Hepatocyte (in vitro differentiated cells): ENCODE measurements at regions not wholly inside any gene's neighbourhood (a gene's known extent, or its start where the extent isn't known, plus 50 kb on each side); places are given as distances from the start of the nearest gene placed in this dataset.

ENCODE experiments used
- DNase-seq: peaks from one replicate; pipeline ENCODE4 v3.0.0-alpha.2; 2016; ENCODE audit warnings: low spot score
- H2AFZ ChIP-seq: fragments of 200-600 bp; sonication (generic); 2 replicates; pipeline ENCODE4 v1.6.0; 2016; ENCODE audit warnings: antibody characterized with exemption, mild to moderate bottlenecking
- H3K27ac ChIP-seq: fragments of 200-600 bp; sonication (generic); 2 replicates; pipeline ENCODE4 v1.5.1; 2016; ENCODE audit warnings: mild to moderate bottlenecking
- H3K27me3 ChIP-seq: fragments of 200-600 bp; sonication (generic); 2 replicates; pipeline ENCODE4 v1.6.1; 2016
- H3K36me3 ChIP-seq: fragments of 200-600 bp; sonication (generic); replicated peaks from 2 replicates; pipeline ENCODE4 v1.5.1; 2016; ENCODE audit warnings: low read depth; ENCODE audit not compliant: insufficient read depth
- H3K4me1 ChIP-seq: fragments of 200-600 bp; sonication (generic); 2 replicates; pipeline ENCODE4 v1.5.1; 2016; ENCODE audit warnings: mild to moderate bottlenecking, moderate library complexity; ENCODE audit not compliant: insufficient read depth
- H3K4me2 ChIP-seq: fragments of 200-600 bp; sonication (generic); 2 replicates; pipeline ENCODE4 v1.6.0; 2016
- H3K4me3 ChIP-seq: fragments of 200-600 bp; sonication (generic); 2 replicates; pipeline ENCODE4 v1.5.1; 2016; ENCODE audit warnings: mild to moderate bottlenecking
- H3K79me2 ChIP-seq: fragments of 200-600 bp; sonication (generic); 2 replicates; pipeline ENCODE4 v1.6.0; 2017; ENCODE audit warnings: mild to moderate bottlenecking
- H3K9me2 ChIP-seq: fragments of 200-600 bp; sonication (generic); replicated peaks from 2 replicates; pipeline ENCODE4 v1.6.0; 2017; ENCODE audit warnings: mild to moderate bottlenecking; ENCODE audit not compliant: insufficient read depth
- H3K9me3 ChIP-seq: fragments of 200-600 bp; sonication (generic); 2 replicates; pipeline ENCODE4 v1.5.1; 2016; ENCODE audit warnings: low read depth, mild to moderate bottlenecking
- H4K20me1 ChIP-seq: fragments of 200-600 bp; sonication (generic); 2 replicates; pipeline ENCODE4 v1.6.0; 2016; ENCODE audit warnings: mild to moderate bottlenecking; ENCODE audit not compliant: insufficient read depth, poor library complexity, severe bottlenecking
- EZH2 ChIP-seq: fragments of 200-600 bp; sonication (generic); IDR thresholded peaks from 2 replicates; pipeline ENCODE4 v1.6.1; 2016; ENCODE audit warnings: antibody characterized with exemption, mild to moderate bottlenecking, borderline replicate concordance
- EZH2phosphoT487 ChIP-seq: fragments of 200-600 bp; sonication (generic); IDR thresholded peaks from one replicate; pipeline ENCODE4 v1.6.1; 2018; ENCODE audit warnings: antibody characterized with exemption, mild to moderate bottlenecking, low read depth, moderate library complexity; ENCODE audit not compliant: unreplicated experiment, severe bottlenecking
- WGBS: methylation state at CpG from one replicate; pipeline ENCODE4 v1.1.6; 2016; ENCODE audit warnings: low lambda C conversion rate; ENCODE audit errors: missing lambda C conversion rate; 5-methylcytosine and 5-hydroxymethylcytosine counted together
- TF ChIP-seq, protein P1 (sequence below): fragments of 200-600 bp; sonication (generic); IDR thresholded peaks from 2 replicates; pipeline ENCODE4 v1.5.1; 2016; ENCODE audit warnings: antibody characterized with exemption, mild to moderate bottlenecking; ENCODE audit not compliant: poor library complexity

DNA sequence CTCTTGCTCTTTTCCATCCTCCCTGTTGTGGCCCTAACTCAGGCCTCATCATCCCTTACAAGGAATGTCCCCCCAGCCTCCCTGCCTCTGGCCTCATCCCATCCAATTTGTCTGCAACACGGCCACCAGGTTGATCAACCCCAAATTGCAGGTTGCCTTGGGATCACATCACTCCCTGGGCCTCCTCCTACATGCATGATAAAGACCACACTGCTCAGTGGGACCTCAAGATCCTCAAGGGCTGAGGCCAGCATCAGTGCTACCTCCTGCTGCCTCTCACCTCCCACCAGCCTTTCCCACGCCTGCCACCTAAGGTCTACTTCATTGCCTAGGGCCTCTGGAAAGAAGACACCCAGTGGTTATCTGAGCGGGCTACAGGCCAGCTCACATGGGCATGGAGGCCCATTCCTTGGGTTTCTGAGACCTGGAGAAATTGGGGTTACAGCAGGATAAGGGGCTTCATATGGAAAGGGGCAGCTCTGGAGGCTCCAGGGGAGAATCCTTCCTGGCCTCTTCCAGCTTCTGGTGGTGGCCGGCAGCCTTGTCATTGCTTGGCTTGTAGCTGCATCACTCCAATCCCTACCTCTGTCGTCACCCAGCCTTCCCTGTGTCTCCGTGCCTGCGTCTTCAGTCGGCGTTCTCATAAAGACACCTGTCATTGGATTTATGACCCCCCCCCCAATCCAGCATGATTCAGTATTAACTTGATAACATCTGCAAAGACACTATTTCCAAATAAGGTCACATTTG, 60.5 kb downstream of the KLHDC7A start:
- H3K79me2 ChIP-seq: no peaks in the 10 kb centered on the region
- no peak for TF ChIP-seq EZH2phosphoT487
- no peaks in the 10 kb centered on the region for H4K20me1 ChIP-seq
- no peak overlapping the region for H2AFZ ChIP-seq
- 91% methylated on average over 9 of the region's 9 CpGs for WGBS
- H3K9me2 ChIP-seq: no peaks in the 10 kb centered on the region
- H3K27ac ChIP-seq: no peak overlapping the region
- H3K4me3 ChIP-seq: no peak overlapping the region
- no peaks in the 10 kb centered on the region for H3K4me1 ChIP-seq
- peaks cover 49% of the 10 kb centered on the region for H3K27me3 ChIP-seq
- DNase-seq: no peak
- H3K9me3 ChIP-seq: no peaks in the 10 kb centered on the region
- no peak overlapping the region for H3K4me2 ChIP-seq
- H3K36me3 ChIP-seq: no peaks in the 10 kb centered on the region

DNA sequence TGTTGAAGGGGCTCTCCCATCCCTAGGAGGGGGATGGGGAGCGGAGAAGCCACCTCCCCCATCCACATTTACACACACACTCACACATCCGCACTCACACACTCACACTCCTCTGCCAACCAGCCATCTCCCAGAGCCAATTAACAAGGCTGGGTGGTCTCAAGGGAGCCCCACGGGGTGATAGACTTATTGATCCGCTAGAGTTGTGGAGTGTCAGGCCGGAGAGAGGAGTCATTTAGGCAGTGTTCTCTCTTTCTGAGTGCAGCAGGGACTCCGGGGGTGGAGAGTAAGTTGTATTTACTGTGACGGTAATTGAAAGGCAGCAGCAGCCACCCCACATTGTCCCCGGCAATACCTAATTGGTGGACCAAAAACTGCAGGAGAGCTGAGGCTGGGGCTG, 61.6 kb downstream of the KLHDC7A start:
- Histone ChIP-seq H3K79me2 (no peaks in the 10 kb centered on the region), H3K9me2 (no peaks in the 10 kb centered on the region), H3K27ac (no peak overlapping the region), H4K20me1 (no peaks in the 10 kb centered on the region), H3K4me2 (no peak overlapping the region), H3K4me1 (no peaks in the 10 kb centered on the region), H3K4me3 (no peak overlapping the region), H2AFZ (no peak overlapping the region), H3K36me3 (no peaks in the 10 kb centered on the region), H3K9me3 (no peaks in the 10 kb centered on the region), H3K27me3 (peaks cover 50% of the 10 kb centered on the region)
- 29% methylated on average over 8 of the region's 8 CpGs for WGBS
- TF ChIP-seq EZH2phosphoT487 (no peak), EZH2 (no peak)
- TF ChIP-seq, protein P1, sequence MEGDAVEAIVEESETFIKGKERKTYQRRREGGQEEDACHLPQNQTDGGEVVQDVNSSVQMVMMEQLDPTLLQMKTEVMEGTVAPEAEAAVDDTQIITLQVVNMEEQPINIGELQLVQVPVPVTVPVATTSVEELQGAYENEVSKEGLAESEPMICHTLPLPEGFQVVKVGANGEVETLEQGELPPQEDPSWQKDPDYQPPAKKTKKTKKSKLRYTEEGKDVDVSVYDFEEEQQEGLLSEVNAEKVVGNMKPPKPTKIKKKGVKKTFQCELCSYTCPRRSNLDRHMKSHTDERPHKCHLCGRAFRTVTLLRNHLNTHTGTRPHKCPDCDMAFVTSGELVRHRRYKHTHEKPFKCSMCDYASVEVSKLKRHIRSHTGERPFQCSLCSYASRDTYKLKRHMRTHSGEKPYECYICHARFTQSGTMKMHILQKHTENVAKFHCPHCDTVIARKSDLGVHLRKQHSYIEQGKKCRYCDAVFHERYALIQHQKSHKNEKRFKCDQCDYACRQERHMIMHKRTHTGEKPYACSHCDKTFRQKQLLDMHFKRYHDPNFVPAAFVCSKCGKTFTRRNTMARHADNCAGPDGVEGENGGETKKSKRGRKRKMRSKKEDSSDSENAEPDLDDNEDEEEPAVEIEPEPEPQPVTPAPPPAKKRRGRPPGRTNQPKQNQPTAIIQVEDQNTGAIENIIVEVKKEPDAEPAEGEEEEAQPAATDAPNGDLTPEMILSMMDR: no peak
- DNase-seq: no peak

DNA sequence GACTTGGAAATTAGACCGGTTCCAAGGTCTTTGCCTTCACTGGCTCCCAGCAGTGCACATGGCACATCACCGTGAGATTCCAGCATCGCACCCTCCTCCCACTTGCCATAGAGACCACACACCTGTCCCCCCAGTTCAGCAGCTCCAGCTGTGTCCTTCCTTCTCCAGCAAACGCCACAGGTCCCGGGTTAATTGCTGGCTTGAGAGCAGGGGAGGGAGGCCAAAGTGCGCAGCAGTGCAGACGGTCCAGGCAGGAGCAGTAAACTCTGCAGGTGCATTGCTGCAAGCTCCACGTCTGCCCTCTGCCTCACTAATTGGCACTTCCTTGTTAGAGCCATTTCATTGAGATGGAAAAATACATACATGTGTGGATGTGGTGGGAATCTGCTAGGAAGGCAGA, 65.3 kb downstream of the KLHDC7A start:
- no peak overlapping the region for H3K4me3 ChIP-seq
- H3K36me3 ChIP-seq: no peaks in the 10 kb centered on the region
- H3K4me1 ChIP-seq: no peaks in the 10 kb centered on the region
- no peak overlapping the region for H2AFZ ChIP-seq
- no peaks in the 10 kb centered on the region for H3K9me3 ChIP-seq
- 68% methylated on average over 8 of the region's 8 CpGs for WGBS
- H3K27me3 ChIP-seq: peaks cover 48% of the 10 kb centered on the region
- H3K4me2 ChIP-seq: no peak overlapping the region
- H3K79me2 ChIP-seq: no peaks in the 10 kb centered on the region
- TF ChIP-seq, protein P1: no peak
- TF ChIP-seq EZH2 (no peak), EZH2phosphoT487 (no peak)
- H3K9me2 ChIP-seq: no peaks in the 10 kb centered on the region
- H3K27ac ChIP-seq: no peak overlapping the region
- no peak for DNase-seq
- no peaks in the 10 kb centered on the region for H4K20me1 ChIP-seq

DNA sequence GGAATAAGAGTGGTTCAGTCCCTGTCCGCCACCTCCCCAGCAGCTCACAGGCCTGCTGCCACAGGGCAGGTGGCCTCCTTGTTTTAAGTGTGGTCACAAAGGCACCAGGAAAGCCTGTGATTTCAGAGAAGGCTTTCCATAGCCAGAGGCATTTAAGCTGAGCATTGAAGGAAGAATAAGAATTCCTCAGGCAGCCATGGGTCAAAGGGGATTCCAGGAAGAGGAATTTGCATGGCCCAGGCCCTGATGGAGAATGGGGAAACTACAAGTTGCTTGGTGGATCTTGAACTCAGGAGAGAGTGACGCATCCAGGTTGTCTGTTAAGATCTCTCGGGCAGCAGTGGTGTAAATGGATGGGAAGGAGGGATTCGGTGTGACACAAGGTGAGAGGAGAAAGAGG, 66.7 kb downstream of the KLHDC7A start:
- Histone ChIP-seq H3K4me1 (no peaks in the 10 kb centered on the region), H3K4me3 (no peak overlapping the region), H3K4me2 (no peak overlapping the region), H4K20me1 (no peaks in the 10 kb centered on the region), H3K9me3 (no peaks in the 10 kb centered on the region), H3K79me2 (no peaks in the 10 kb centered on the region), H2AFZ (no peak overlapping the region), H3K27ac (no peak overlapping the region), H3K36me3 (no peaks in the 10 kb centered on the region), H3K27me3 (peaks cover 43% of the 10 kb centered on the region), H3K9me2 (no peaks in the 10 kb centered on the region)
- DNase-seq: no peak
- WGBS: 59% methylated on average over 4 of the region's 4 CpGs
- TF ChIP-seq, protein P1: no peak
- TF ChIP-seq EZH2 (no peak), EZH2phosphoT487 (no peak)
